ENCODE measurements at regions not wholly inside any gene's neighbourhood (a gene's known extent, or its start where the extent isn't known, plus 50 kb on each side); places are given as distances from the start of the nearest gene placed in this dataset.
"Not testable (repeated sequence)": the region's sequence is repeated elsewhere in the genome, so short reads cannot be mapped to it uniquely, and the experiment has no call there.

GRCh38 chr1:149275802-149276201, 172.5 kb upstream of the NBPF9 start:
- not testable (repeated sequence) for H3K4me1 Mint-ChIP-seq, H3K4me3 Mint-ChIP-seq

GRCh38 chr1:149276496-149276895, 173.1 kb upstream of the NBPF9 start:
- DNase-seq; H3K4me1 ChIP-seq (ENCODE audit: control insufficient read depth, insufficient read depth, low read length); H3K9me3 Mint-ChIP-seq; H3K36me3 Mint-ChIP-seq (ENCODE audit: low read depth); H3K27ac ChIP-seq (ENCODE audit: low read depth, low read length); H3K36me3 ChIP-seq (ENCODE audit: control insufficient read depth, insufficient read depth, low read length); H3K9ac ChIP-seq (ENCODE audit: extremely low read depth, low read length, poor library complexity, severe bottlenecking); H3K27me3 ChIP-seq (ENCODE audit: control insufficient read depth, insufficient read depth, low read length, poor library complexity, severe bottlenecking); H3K9me3 ChIP-seq (ENCODE audit: control insufficient read depth, low read length); H3K4me3 Mint-ChIP-seq; H3K4me1 Mint-ChIP-seq; H3K27ac Mint-ChIP-seq; H3K27me3 Mint-ChIP-seq (ENCODE audit: insufficient read depth); H3K4me3 ChIP-seq (ENCODE audit: low read length): not testable (repeated sequence)
- no CpG with 5 or more reads among the region's 5 CpGs for WGBS, 2 experiments (ENCODE audit: insufficient coverage in 1 of 2, insufficient read length in 1 of 2)

More at GRCh38 chr1:149275802-149276201, 172.5 kb upstream of the NBPF9 start:
- H3K4me3 ChIP-seq (ENCODE audit: low read length); H3K27ac Mint-ChIP-seq; H3K27me3 Mint-ChIP-seq (ENCODE audit: insufficient read depth); DNase-seq; H3K36me3 Mint-ChIP-seq (ENCODE audit: low read depth); H3K27ac ChIP-seq (ENCODE audit: low read depth, low read length); H3K9me3 Mint-ChIP-seq; H3K27me3 ChIP-seq (ENCODE audit: control insufficient read depth, insufficient read depth, low read length, poor library complexity, severe bottlenecking); H3K4me1 ChIP-seq (ENCODE audit: control insufficient read depth, insufficient read depth, low read length); H3K36me3 ChIP-seq (ENCODE audit: control insufficient read depth, insufficient read depth, low read length); H3K9me3 ChIP-seq (ENCODE audit: control insufficient read depth, low read length); H3K9ac ChIP-seq (ENCODE audit: extremely low read depth, low read length, poor library complexity, severe bottlenecking): not testable (repeated sequence)
- whole genome bisulfite sequencing, 2 experiments (ENCODE audit: insufficient coverage in 1 of 2, insufficient read length in 1 of 2) = no CpG with 5 or more reads among the region's 6 CpGs

GRCh38 chr1:149278156-149278555, 174.8 kb upstream of the NBPF9 start:
- H3K27ac Mint-ChIP-seq; H3K9me3 ChIP-seq (ENCODE audit: control insufficient read depth, low read length); H3K27ac ChIP-seq (ENCODE audit: low read depth, low read length); H3K4me1 ChIP-seq (ENCODE audit: control insufficient read depth, insufficient read depth, low read length); H3K4me3 ChIP-seq (ENCODE audit: low read length); H3K36me3 ChIP-seq (ENCODE audit: control insufficient read depth, insufficient read depth, low read length); H3K9ac ChIP-seq (ENCODE audit: extremely low read depth, low read length, poor library complexity, severe bottlenecking); H3K9me3 Mint-ChIP-seq; H3K4me1 Mint-ChIP-seq; H3K27me3 ChIP-seq (ENCODE audit: control insufficient read depth, insufficient read depth, low read length, poor library complexity, severe bottlenecking); H3K27me3 Mint-ChIP-seq (ENCODE audit: insufficient read depth); DNase-seq; H3K4me3 Mint-ChIP-seq; H3K36me3 Mint-ChIP-seq (ENCODE audit: low read depth): not testable (repeated sequence)
- no CpG with 5 or more reads among the region's 2 CpGs for WGBS, 2 experiments (ENCODE audit: insufficient coverage in 1 of 2, insufficient read length in 1 of 2)

GRCh38 chr1:149279015-149279414, 175.7 kb upstream of the NBPF9 start:
- H3K9ac ChIP-seq (ENCODE audit: extremely low read depth, low read length, poor library complexity, severe bottlenecking); H3K9me3 Mint-ChIP-seq; H3K27ac Mint-ChIP-seq; H3K4me1 ChIP-seq (ENCODE audit: control insufficient read depth, insufficient read depth, low read length); H3K36me3 ChIP-seq (ENCODE audit: control insufficient read depth, insufficient read depth, low read length); H3K4me1 Mint-ChIP-seq; H3K4me3 ChIP-seq (ENCODE audit: low read length); H3K36me3 Mint-ChIP-seq (ENCODE audit: low read depth); DNase-seq; H3K27me3 ChIP-seq (ENCODE audit: control insufficient read depth, insufficient read depth, low read length, poor library complexity, severe bottlenecking); H3K27me3 Mint-ChIP-seq (ENCODE audit: insufficient read depth); H3K27ac ChIP-seq (ENCODE audit: low read depth, low read length); H3K4me3 Mint-ChIP-seq; H3K9me3 ChIP-seq (ENCODE audit: control insufficient read depth, low read length): not testable (repeated sequence)

- not testable (repeated sequence) for H3K27me3 ChIP-seq (ENCODE audit: control insufficient read depth, insufficient read depth, low read length, poor library complexity, severe bottlenecking); H3K27ac ChIP-seq (ENCODE audit: low read depth, low read length); H3K9me3 Mint-ChIP-seq; H3K4me1 Mint-ChIP-seq; H3K27me3 Mint-ChIP-seq (ENCODE audit: insufficient read depth); H3K9me3 ChIP-seq (ENCODE audit: control insufficient read depth, low read length); H3K27ac Mint-ChIP-seq; H3K36me3 Mint-ChIP-seq (ENCODE audit: low read depth); DNase-seq; H3K36me3 ChIP-seq (ENCODE audit: control insufficient read depth, insufficient read depth, low read length); H3K4me3 Mint-ChIP-seq; H3K4me1 ChIP-seq (ENCODE audit: control insufficient read depth, insufficient read depth, low read length); H3K9ac ChIP-seq (ENCODE audit: extremely low read depth, low read length, poor library complexity, severe bottlenecking); H3K4me3 ChIP-seq (ENCODE audit: low read length)
- WGBS, 2 experiments (ENCODE audit: insufficient coverage in 1 of 2, insufficient read length in 1 of 2) = no CpG with 5 or more reads among the region's 2 CpGs
These were observed 176.2 kb upstream of the NBPF9 start for GRCh38 chr1:149279512-149279911.

- H3K9me3 ChIP-seq (ENCODE audit: control insufficient read depth, low read length); H3K27ac Mint-ChIP-seq; H3K4me1 ChIP-seq (ENCODE audit: control insufficient read depth, insufficient read depth, low read length); H3K4me3 Mint-ChIP-seq; H3K36me3 Mint-ChIP-seq (ENCODE audit: low read depth); H3K27me3 ChIP-seq (ENCODE audit: control insufficient read depth, insufficient read depth, low read length, poor library complexity, severe bottlenecking); H3K36me3 ChIP-seq (ENCODE audit: control insufficient read depth, insufficient read depth, low read length); H3K27ac ChIP-seq (ENCODE audit: low read depth, low read length); H3K4me1 Mint-ChIP-seq; H3K27me3 Mint-ChIP-seq (ENCODE audit: insufficient read depth); H3K4me3 ChIP-seq (ENCODE audit: low read length); H3K9ac ChIP-seq (ENCODE audit: extremely low read depth, low read length, poor library complexity, severe bottlenecking); DNase-seq; H3K9me3 Mint-ChIP-seq: not testable (repeated sequence)
- WGBS, 2 experiments (ENCODE audit: insufficient coverage in 1 of 2, insufficient read length in 1 of 2) = no CpG with 5 or more reads among the region's 4 CpGs
These were observed 181.4 kb upstream of the NBPF9 start for GRCh38 chr1:149284773-149285172.

GRCh38 chr1:149285205-149285604, 181.9 kb upstream of the NBPF9 start:
- H3K4me3 Mint-ChIP-seq; H3K9me3 Mint-ChIP-seq; H3K4me1 Mint-ChIP-seq; H3K4me1 ChIP-seq (ENCODE audit: control insufficient read depth, insufficient read depth, low read length); H3K27ac Mint-ChIP-seq; H3K27ac ChIP-seq (ENCODE audit: low read depth, low read length); H3K36me3 Mint-ChIP-seq (ENCODE audit: low read depth); H3K36me3 ChIP-seq (ENCODE audit: control insufficient read depth, insufficient read depth, low read length); DNase-seq; H3K9me3 ChIP-seq (ENCODE audit: control insufficient read depth, low read length); H3K9ac ChIP-seq (ENCODE audit: extremely low read depth, low read length, poor library complexity, severe bottlenecking); H3K27me3 ChIP-seq (ENCODE audit: control insufficient read depth, insufficient read depth, low read length, poor library complexity, severe bottlenecking); H3K27me3 Mint-ChIP-seq (ENCODE audit: insufficient read depth); H3K4me3 ChIP-seq (ENCODE audit: low read length): not testable (repeated sequence)
- no CpG with 5 or more reads among the region's 14 CpGs for WGBS, 2 experiments (ENCODE audit: insufficient coverage in 1 of 2, insufficient read length in 1 of 2)
